ENCODE measurements at regions not wholly inside any gene's neighbourhood (a gene's known extent, or its start where the extent isn't known, plus 50 kb on each side); places are given as distances from the start of the nearest gene placed in this dataset.

DNA sequence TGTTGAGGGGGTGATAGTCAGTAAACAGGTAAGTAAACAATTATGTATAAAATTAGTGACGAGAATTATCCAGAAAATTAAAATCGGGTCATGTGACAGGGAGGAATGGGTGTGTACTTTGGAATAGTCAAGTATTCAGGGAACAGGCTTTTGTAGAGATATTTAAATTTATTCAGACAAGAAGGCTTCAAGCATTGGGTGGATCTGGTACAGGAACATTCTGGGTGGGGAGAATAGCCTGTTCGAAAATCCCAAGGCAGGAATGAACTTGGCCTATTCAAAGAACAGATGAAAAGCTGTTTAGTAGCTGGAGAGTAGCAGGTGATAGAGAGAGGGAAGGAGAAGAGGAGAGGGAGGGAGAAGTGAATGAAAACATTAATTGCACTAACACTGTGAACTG, 448.9 kb upstream of the FZD8 start:
- Mint-ChIP-seq H3K9me3 (ENCODE audit: insufficient read depth) (peaks cover 3% of the 10 kb centered on the region), H3K4me3 (no peak overlapping the region), H3K27ac (no peak overlapping the region), H3K27me3 (no peaks in the 10 kb centered on the region), H3K4me1 (no peaks in the 10 kb centered on the region)
- POLR2A ChIA-PET: no interaction called here
- Histone ChIP-seq H3K79me2 (ENCODE audit: control insufficient read depth, insufficient read depth, low read length) (no peaks in the 10 kb centered on the region), H3K4me1 (ENCODE audit: control insufficient read depth in 2 of 2, insufficient read depth in 2 of 2, low read length in 2 of 2) (no peaks in the 10 kb centered on the region), H3K27ac (ENCODE audit: low read length in 2 of 2) (no peak overlapping the region), H3K9ac (ENCODE audit: low read length) (no peak overlapping the region), H3K4me2 (replicated peaks; ENCODE audit: low read depth, low read length, poor library complexity, severe bottlenecking) (no peak overlapping the region), H3K27me3 (replicated peaks in 1 of 4; ENCODE audit: control extremely low read depth in 1 of 4, control insufficient read depth in 3 of 4, insufficient read depth in 4 of 4, low read length in 3 of 4) (no peaks in the 10 kb centered on the region), H3K9me3 (ENCODE audit: control extremely low read depth in 1 of 3, control insufficient read depth in 2 of 3, insufficient read depth in 1 of 3, low read length in 2 of 3) (no peaks in the 10 kb centered on the region), H2AFZ (ENCODE audit: insufficient read depth, low read depth, low read length, poor library complexity, severe bottlenecking) (no peak overlapping the region), H3K36me3 (replicated peaks in 1 of 2; ENCODE audit: control extremely low read depth in 1 of 2, control insufficient read depth in 1 of 2, extremely low read depth in 1 of 2, insufficient read depth in 2 of 2, low read length in 1 of 2) (no peaks in the 10 kb centered on the region), H4K20me1 (ENCODE audit: control insufficient read depth, insufficient read depth, low read length, poor library complexity, severe bottlenecking) (no peaks in the 10 kb centered on the region), H3K4me3 (ENCODE audit: control extremely low read depth in 1 of 5, extremely low read depth in 1 of 5, insufficient read depth in 1 of 5, low read depth in 2 of 5, low read length in 4 of 5) (no peak overlapping the region)
- intact Hi-C loops (cut with micrococcal nuclease): no loop called here
- CTCF ChIA-PET: no interaction called here
- DNase-seq (no peak), ATAC-seq (ENCODE audit: low read depth) (no peak)
- 93% methylated on average over 3 of the region's 3 CpGs for WGBS (ENCODE audit: insufficient coverage)
- TF ChIP-seq, protein P1, sequence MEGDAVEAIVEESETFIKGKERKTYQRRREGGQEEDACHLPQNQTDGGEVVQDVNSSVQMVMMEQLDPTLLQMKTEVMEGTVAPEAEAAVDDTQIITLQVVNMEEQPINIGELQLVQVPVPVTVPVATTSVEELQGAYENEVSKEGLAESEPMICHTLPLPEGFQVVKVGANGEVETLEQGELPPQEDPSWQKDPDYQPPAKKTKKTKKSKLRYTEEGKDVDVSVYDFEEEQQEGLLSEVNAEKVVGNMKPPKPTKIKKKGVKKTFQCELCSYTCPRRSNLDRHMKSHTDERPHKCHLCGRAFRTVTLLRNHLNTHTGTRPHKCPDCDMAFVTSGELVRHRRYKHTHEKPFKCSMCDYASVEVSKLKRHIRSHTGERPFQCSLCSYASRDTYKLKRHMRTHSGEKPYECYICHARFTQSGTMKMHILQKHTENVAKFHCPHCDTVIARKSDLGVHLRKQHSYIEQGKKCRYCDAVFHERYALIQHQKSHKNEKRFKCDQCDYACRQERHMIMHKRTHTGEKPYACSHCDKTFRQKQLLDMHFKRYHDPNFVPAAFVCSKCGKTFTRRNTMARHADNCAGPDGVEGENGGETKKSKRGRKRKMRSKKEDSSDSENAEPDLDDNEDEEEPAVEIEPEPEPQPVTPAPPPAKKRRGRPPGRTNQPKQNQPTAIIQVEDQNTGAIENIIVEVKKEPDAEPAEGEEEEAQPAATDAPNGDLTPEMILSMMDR (IDR thresholded peaks at IDR 0.05): no peak
- no peak for TF ChIP-seq EZH2 (IDR thresholded peaks at IDR 0.05; ENCODE audit: borderline replicate concordance, insufficient read depth, low read depth, low read length, poor library complexity, severe bottlenecking)

DNA sequence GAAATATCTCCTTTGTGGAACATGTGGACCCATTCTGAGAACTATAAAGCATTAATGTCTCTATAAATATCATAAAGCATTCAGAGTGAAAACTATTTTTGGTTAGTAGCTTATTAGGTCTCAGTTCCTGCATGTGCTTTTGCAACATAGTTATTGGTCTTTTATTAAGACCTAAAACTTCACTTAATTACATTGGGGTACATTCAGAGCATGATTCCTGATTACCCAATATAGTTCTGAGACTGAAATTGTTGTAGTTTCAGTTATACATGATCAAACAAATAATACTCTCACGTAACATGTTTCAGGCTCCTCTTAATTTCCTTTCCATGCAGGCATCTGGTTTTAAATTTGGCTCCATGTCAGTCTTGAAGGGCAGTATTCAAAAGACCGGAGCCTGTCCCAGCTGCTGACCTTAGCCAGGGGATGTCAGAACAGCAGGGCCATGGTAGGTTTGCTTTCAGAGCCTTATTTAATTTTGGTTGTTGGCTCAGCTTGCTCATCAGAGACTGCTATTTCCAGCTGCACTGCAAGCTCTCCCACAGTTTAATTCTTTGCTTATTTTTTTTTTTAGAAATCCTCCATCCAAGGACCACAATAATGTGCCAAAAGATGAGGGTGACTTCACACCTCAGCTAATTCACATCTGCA, 447.8 kb upstream of the FZD8 start:
- intact Hi-C loops (cut with micrococcal nuclease): no loop called here
- POLR2A ChIA-PET: no interaction called here
- no CpG with 5 or more reads among the region's 2 CpGs for WGBS (ENCODE audit: insufficient coverage)

More for the DNA sequence above, 447.8 kb upstream of the FZD8 start:
- H3K36me3 ChIP-seq (replicated peaks in 1 of 2; ENCODE audit: control extremely low read depth in 1 of 2, control insufficient read depth in 1 of 2, extremely low read depth in 1 of 2, insufficient read depth in 2 of 2, low read length in 1 of 2): no peaks in the 10 kb centered on the region
- no peak for TF ChIP-seq EZH2 (IDR thresholded peaks at IDR 0.05; ENCODE audit: borderline replicate concordance, insufficient read depth, low read depth, low read length, poor library complexity, severe bottlenecking)
- TF ChIP-seq, protein P1 (IDR thresholded peaks at IDR 0.05): no peak
- H3K27ac ChIP-seq (ENCODE audit: low read length in 2 of 2): no peak overlapping the region
- H3K4me2 ChIP-seq (replicated peaks; ENCODE audit: low read depth, low read length, poor library complexity, severe bottlenecking): no peak overlapping the region
- H3K9ac ChIP-seq (ENCODE audit: low read length): no peak overlapping the region
- H3K9me3 ChIP-seq (ENCODE audit: control extremely low read depth in 1 of 3, control insufficient read depth in 2 of 3, insufficient read depth in 1 of 3, low read length in 2 of 3): no peaks in the 10 kb centered on the region
- H3K4me3 ChIP-seq (ENCODE audit: control extremely low read depth in 1 of 5, extremely low read depth in 1 of 5, insufficient read depth in 1 of 5, low read depth in 2 of 5, low read length in 4 of 5): no peak overlapping the region
- no peaks in the 10 kb centered on the region for H3K4me1 ChIP-seq (ENCODE audit: control insufficient read depth in 2 of 2, insufficient read depth in 2 of 2, low read length in 2 of 2)
- H3K27me3 ChIP-seq (replicated peaks in 1 of 4; ENCODE audit: control extremely low read depth in 1 of 4, control insufficient read depth in 3 of 4, insufficient read depth in 4 of 4, low read length in 3 of 4): no peaks in the 10 kb centered on the region
- no peak overlapping the region for H3K27ac Mint-ChIP-seq
- H3K4me1 Mint-ChIP-seq: no peaks in the 10 kb centered on the region
- H2AFZ ChIP-seq (ENCODE audit: insufficient read depth, low read depth, low read length, poor library complexity, severe bottlenecking): no peak overlapping the region
- no peaks in the 10 kb centered on the region for H3K27me3 Mint-ChIP-seq
- DNase-seq (no peak), ATAC-seq (ENCODE audit: low read depth) (no peak)
- H3K79me2 ChIP-seq (ENCODE audit: control insufficient read depth, insufficient read depth, low read length): no peaks in the 10 kb centered on the region
- H3K9me3 Mint-ChIP-seq (ENCODE audit: insufficient read depth): peaks cover 3% of the 10 kb centered on the region
- no peak overlapping the region for H3K4me3 Mint-ChIP-seq
- CTCF ChIA-PET: interaction anchor here (0.7 kb wide), 1 partner anchor 75 kb away, joined by 3 read pairs; no protein-coding TSS in a partner anchor
- no peaks in the 10 kb centered on the region for H4K20me1 ChIP-seq (ENCODE audit: control insufficient read depth, insufficient read depth, low read length, poor library complexity, severe bottlenecking)

All from B cell (primary cell).